M059J (cell line): ENCODE measurements at regions not wholly inside any gene's neighbourhood (a gene's known extent, or its start where the extent isn't known, plus 50 kb on each side); places are given as distances from the start of the nearest gene placed in this dataset.

Experiments used
- DNase-seq: peaks from one replicate; pipeline ENCODE4 v3.0.0-alpha.2; 2012; ENCODE audit warnings: low read depth

DNA sequence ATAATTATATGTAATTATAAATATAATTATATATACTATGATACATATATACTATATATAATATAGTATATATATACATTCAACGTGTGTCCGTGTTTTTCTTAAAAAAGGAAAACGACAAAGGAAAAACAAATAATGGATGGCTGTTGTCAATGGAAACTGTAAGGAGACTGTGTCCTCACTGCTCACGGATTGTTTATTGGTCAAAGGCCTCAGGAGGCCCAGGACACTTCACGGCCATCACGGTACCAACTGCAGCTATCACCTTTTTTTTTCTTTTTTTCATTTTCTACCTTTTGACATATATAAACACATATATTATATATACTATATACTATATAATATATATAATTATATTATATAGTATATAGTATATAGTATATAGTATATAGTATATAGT, 113.4 kb downstream of the SPTSSA start:
- DNase-seq: no peak

- no peak for DNase-seq
Measured at GRCh38 chr14:34347683-34348082, 114.4 kb downstream of the SPTSSA start.

DNA sequence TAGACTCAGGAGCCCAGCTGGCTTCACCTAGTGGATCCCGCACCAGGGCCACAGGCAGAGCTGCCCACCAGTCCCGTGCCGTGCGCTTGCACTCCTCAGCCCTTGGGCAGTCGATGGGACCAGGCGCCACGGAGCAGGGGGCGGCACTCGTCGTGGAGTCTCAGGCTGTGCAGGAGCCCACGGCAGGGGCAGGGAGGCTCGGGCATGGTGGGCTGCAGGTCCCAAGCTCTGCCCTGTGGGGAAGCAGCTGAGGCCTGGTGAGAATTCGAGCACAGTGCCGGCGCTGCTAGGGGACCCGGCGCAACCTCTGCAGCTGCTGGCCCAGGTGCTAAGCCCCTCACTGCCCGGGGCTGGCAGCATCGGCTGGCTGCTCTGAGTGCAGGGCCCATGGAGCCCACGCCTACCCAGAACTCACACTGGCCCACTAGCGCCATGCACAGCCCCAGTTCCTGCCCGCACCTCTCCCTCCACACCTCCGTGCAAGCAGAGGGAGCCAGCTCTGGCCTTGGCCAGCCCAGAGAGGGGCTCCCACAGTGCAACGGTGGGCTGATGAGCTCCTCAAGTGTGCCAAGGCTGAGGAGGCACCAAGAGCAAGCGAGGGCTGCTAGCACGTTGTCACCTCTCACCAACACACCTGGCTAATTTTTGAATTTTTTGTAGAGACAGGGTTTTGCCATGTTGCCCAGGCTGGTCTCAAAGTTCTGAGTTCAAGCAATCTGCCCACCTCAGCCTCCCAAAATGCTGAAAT, 116.1 kb downstream of the SPTSSA start:
- no peak for DNase-seq

- DNase-seq: no peak
Measured at GRCh38 chr14:34344318-34344717, 117.7 kb downstream of the SPTSSA start.

GRCh38 chr14:34340025-34340625, 121.9 kb downstream of the SPTSSA start:
- DNase-seq: peak; percentile 91

DNA sequence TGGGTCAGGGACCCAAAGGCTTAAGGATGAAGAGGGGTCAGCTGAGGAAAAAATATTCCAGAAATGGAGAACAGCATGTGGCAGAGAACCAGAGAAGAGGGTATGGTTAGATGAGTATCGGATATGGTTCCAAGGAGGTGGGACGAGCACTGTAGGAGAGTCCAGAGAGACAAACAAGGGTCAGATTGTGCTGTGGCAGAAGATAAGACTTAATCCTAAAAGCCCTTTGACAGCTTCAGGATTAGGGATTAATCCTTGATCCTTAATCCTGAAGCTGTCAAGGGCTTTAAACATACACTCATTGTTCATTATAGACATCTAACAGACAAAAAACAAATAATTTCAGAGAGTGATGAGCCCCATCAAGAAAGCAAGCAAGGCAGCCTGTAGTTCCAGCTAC, 124.0 kb downstream of the SPTSSA start:
- no peak for DNase-seq

DNA sequence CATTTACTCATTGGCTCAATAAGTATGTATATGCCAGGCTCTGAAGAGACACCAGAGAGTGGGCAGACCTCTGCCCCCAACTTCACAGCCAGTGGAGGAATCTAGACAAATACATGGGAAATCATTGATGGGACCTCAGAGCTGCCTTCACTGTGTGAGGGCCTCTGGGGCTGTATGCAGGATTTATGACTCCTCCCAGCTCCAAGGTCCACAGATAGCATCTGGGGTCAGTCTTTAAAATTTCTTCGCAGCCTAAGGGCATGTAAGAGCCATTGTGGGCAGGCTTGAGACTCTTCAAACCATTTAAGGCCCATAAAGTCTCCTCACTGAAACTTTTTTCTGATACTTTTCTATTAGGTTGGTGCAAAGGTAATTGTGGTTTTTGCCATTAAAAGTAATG, 125.5 kb downstream of the SPTSSA start:
- DNase-seq: no peak

- DNase-seq: no peak
Measured at GRCh38 chr14:34335968-34336367, 126.1 kb downstream of the SPTSSA start.

GRCh38 chr14:34334329-34334728, 127.7 kb downstream of the SPTSSA start:
- no peak for DNase-seq

GRCh38 chr14:34331728-34332623, 130.1 kb downstream of the SPTSSA start:
- DNase-seq: peak; percentile 71

DNA sequence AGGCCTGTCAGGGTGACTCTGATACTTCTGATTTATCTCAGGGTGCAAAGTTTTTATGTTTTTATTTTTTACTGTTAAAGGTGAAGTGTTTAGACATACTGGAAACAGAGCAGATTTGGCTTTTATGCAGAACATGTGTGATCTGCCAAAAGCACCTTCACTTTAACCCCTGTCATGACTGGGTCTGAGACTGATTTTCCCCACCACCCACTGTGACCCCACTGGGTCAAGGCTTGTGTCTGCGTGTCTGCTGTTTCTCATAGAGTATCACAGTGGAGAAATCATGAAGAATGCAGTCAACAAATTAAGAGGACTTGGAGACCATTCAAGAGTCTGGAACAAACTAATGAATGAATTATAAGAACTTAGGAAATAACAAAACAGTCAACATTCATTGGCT, 131.2 kb downstream of the SPTSSA start:
- DNase-seq: no peak

DNA sequence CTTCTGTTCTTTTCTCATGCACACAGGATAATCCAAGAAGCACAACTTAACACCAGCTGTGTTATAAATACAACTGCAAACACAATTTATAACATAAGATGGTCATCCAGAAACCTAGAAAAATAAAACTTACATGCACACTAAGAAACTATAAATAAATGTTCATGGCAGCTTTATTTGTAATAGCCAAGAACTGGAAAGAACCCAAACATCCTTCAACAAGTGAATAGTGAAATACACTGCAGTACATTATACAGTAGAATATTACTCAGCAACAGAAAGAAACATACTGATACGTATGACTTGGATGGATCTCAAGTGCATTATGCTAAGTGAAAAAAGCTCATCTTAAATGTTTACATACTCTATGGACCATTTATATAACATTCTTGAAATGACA, 132.7 kb downstream of the SPTSSA start:
- no peak for DNase-seq

DNA sequence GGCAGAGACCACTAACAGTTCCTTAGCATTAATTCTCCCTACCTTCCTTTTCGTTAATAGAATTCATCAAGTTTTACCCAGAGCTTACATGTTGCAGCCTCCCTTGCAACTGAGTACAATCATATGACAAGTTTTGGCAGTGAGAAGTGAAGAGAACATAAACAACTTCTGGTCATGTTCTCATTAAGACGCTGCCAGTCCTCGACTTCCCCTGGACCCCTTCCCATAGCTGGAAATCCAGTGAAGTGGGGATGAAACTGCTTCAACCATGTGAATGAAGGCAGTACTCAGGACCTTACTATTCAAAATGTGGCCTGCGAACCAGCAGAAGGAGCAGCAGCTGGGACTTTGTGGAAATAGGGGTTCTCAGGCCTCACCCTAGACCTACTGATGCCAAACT, 133.9 kb downstream of the SPTSSA start:
- no peak for DNase-seq

- no peak for DNase-seq
Measured at GRCh38 chr14:34325493-34325892, 136.5 kb downstream of the SPTSSA start.

DNA sequence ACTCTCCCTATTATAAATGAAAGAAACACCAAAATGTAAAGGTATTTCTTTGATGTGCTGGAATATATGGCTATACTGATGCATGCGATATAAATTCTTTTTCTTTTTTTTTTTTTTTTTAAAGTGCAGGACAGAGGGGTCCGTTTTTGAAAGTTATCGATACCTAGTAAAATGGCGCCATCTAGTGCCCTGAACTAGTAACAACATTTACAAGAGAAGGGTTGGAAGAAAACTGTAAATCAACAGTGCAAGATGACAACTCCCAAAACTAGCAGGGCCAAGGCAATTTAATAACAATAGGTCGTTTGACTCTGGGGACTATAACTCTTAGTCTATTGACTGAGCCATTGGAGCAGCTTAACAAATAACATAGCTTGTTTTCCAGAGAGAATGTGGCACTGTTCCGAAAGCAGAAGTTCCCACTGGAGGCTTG, 137.7 kb downstream of the SPTSSA start:
- peak; percentile 40 for DNase-seq

DNA sequence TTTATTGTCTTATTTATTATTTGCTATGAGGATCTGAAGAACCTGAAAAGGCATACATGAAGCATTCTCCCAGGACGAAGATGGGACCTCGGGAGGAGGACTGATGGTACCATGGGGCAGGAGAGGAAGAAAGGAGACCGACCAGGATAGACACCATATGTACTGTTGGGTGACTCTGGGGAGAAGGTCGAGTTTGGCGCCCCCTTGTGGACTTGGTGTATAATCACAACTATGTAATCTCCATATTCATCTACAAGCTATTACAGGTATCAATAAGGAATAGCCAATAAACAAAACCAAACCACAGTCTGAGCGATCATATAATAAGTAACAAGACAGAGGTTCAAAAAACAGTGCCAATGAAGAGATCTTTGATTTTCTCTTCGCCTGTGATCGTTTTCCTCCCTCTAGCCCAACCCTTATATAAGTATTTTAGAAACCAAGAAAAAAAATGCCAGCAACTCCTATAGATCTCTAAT, 139.1 kb downstream of the SPTSSA start:
- peak; percentile 65 for DNase-seq

DNA sequence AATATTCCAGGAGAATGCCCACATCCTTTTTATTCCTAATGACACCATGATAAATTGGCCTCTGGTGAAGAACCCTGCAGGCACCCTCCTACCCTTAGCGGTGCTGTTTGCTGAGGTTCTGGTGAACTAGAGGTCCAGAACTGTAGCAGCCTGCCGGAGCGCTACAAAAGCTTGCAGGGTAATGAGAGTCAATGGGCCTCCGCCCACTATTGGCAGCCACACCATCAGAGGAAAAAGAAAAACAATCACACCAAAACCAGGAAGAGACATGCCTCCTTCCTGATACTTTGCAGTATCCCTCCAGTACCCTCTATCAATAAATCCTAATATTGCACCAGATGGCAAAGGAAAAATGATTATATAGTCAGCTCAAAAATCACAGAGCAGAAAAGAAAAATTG, 142.9 kb downstream of the SPTSSA start:
- no peak for DNase-seq

- DNase-seq: no peak
Measured at GRCh38 chr14:34318014-34318413, 144.0 kb downstream of the SPTSSA start.

DNA sequence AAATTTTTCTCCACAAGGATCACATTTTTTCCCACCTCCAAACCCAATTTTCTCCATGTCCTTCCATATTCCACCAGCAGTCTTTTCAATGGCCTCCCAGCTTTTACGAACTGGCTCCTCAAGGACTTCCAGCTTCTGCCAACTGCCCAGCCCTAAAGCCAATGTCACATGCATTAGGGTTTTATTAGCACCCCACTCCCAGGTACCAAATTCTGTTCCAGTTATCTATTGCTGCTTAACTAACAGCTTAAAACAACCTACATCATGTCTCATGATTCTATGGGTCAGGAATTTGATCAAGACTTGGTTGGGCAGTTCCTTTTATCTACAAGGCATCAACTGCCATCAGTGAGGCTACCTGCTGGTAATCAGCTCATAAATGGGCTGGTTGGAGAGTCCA, 151.3 kb downstream of the SPTSSA start:
- no peak for DNase-seq

DNA sequence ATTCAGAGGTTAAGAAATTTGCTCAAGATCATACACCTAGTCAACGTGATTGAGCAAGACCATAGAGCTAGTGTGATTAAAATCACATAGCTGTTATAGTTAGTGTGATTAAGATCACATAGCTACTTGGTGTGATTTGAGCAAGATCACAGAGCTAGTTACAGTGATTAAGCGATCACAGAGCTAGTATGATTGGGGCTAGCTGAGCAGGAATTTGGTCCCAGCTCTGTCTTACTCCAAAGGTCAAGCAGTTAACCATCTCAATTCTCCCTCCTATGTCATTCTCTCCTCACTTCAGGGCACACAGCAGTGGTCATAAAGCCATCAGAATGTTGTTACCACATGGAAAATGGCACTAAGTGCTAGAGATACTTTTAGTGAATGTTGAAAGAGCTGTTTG, 158.2 kb downstream of the SPTSSA start:
- no peak for DNase-seq

DNA sequence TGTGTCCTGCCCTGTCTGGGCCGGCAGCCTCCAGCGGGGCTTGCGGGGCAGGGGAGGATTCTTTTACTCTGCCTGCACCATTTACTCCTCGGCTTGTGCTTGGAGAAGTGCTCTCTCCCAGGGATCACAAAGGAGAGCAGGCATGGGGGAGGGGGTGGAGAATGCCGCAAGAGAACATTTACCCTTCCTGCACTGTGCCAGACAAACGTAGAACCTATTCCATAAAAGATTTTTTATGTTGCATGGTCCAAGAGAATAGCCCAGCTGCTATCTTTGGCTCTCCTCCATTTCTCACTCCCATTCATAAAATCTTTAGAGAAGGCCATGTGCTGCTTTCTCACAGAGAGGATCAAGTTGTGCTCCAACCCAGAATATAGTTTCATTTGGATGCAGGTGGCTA, 159.4 kb downstream of the SPTSSA start:
- no peak for DNase-seq

DNA sequence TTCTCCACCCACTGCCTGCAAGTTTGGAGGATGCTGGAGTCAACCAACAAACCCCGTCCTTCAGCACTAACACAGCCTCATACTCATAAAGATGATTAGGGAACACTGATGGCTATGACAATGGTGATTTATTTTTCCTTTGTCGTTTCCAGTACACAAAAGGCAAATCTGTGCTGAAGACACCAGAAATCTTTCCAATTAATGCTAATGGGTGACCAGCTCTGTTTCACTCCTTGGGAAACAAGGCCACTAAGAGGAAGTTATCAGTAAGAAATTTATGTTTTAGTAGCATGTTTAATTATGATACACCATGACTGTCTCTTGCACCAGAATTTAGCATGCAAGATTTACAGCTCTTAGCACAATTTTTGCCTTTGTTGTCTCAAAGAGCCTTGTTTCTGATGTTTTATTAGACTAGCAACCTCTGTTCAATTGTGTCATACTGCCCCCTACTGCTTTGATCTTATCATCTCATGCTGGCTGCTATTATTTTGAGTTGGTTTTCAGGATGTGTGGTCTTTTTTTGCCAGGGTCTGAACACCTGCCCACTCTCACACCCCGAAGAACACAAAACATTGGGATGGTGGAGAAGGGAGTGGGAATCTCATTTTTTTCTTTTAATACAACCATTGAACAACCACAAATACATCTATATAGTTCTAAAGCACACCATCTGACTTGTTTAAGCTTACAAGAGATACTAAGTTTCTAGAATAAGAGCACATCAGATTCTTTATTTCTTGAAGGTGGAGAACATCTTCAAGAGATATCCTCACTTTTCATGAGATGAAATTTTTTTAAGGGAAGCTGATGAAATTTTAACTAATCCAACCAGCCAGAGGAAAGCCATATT, 160.9 kb downstream of the SPTSSA start:
- peak; percentile 52 for DNase-seq
